ENCODE measurements at regions not wholly inside any gene's neighbourhood (a gene's known extent, or its start where the extent isn't known, plus 50 kb on each side); places are given as distances from the start of the nearest gene placed in this dataset.

DNA sequence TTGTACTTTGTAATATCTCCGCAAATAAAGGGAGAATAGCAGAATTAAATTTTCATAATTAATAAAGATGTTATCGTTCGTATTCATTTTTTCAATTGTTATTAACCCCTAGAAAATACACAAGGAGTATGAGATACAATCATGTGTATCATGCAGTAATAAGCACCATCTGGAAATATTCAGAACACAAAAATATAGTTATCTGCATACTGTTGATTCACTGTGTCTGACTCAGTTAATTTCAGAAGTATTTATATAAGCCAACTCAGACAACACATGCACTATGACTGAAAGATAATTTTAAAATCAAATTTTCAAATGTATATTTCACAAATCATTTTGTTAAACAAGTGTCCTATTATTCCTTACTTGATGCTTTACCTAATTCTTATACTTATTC lies 1954.8 kb downstream of the ARAP2 start:
- TF ChIP-seq, protein P1, sequence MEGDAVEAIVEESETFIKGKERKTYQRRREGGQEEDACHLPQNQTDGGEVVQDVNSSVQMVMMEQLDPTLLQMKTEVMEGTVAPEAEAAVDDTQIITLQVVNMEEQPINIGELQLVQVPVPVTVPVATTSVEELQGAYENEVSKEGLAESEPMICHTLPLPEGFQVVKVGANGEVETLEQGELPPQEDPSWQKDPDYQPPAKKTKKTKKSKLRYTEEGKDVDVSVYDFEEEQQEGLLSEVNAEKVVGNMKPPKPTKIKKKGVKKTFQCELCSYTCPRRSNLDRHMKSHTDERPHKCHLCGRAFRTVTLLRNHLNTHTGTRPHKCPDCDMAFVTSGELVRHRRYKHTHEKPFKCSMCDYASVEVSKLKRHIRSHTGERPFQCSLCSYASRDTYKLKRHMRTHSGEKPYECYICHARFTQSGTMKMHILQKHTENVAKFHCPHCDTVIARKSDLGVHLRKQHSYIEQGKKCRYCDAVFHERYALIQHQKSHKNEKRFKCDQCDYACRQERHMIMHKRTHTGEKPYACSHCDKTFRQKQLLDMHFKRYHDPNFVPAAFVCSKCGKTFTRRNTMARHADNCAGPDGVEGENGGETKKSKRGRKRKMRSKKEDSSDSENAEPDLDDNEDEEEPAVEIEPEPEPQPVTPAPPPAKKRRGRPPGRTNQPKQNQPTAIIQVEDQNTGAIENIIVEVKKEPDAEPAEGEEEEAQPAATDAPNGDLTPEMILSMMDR (IDR thresholded peaks at IDR 0.05; ENCODE audit: insufficient read depth, low read length, poor library complexity, severe bottlenecking) = no peak
- DNase-seq (ENCODE audit: extremely low read depth, insufficient read length) = no peak
- no peak overlapping the region for H3K4me3 ChIP-seq (replicated peaks; ENCODE audit: low read depth, low read length)

DNA sequence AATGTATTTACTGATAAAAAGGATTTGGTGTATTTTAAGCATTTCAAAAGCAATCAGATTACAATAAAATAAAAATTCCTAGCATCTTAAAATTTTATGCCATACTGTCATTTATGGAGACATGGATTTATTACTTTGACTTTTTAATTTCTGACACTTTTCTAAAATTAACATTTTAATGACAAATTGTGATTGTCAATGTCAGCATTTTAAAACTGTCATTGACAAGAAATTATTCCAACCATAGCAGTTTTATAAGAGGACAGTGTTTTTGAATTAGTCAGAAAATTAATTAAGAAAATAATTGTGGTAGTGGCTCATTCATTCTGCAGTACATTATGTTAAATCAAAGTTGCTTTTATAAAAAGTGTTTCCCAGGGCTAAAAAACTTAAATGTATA lies 1954.4 kb downstream of the ARAP2 start:
- Histone ChIP-seq H3K4me3 (replicated peaks; ENCODE audit: low read depth, low read length) (no peak overlapping the region), H3K36me3 (ENCODE audit: control insufficient read depth, insufficient read depth, low read length) (no peaks in the 10 kb centered on the region), H3K27me3 (replicated peaks; ENCODE audit: control insufficient read depth, insufficient read depth, low read length) (no peaks in the 10 kb centered on the region)
- no peak for DNase-seq (ENCODE audit: extremely low read depth, insufficient read length)
- TF ChIP-seq, protein P1 (IDR thresholded peaks at IDR 0.05; ENCODE audit: insufficient read depth, low read length, poor library complexity, severe bottlenecking) = no peak

More for the DNA sequence above, 1954.8 kb downstream of the ARAP2 start:
- Histone ChIP-seq H3K27me3 (replicated peaks; ENCODE audit: control insufficient read depth, insufficient read depth, low read length) (no peaks in the 10 kb centered on the region), H3K36me3 (ENCODE audit: control insufficient read depth, insufficient read depth, low read length) (no peaks in the 10 kb centered on the region)

DNA sequence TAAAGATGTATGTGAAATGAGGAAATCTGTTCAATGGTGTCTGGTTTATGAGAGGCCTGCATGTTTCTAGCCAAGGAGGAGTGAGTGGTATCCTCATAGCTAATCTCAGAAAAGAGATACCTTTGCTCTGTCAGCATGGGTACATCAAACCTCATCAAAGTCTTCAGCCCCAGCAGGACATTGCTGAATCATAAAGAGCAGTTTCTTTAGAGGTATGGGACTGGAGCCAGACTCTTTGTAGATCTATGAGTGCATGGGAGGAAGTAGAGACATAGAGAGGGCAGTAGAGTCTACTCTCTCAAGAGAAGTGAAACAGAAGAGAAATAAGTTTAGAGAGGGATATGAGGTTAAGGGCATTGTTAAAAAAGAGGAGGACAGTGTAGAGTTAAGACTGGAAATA lies 1950.9 kb downstream of the ARAP2 start:
- H3K36me3 ChIP-seq (ENCODE audit: control insufficient read depth, insufficient read depth, low read length) = no peaks in the 10 kb centered on the region
- H3K4me3 ChIP-seq (replicated peaks; ENCODE audit: low read depth, low read length) = no peak overlapping the region
- DNase-seq (ENCODE audit: extremely low read depth, insufficient read length) = no peak
- no peaks in the 10 kb centered on the region for H3K27me3 ChIP-seq (replicated peaks; ENCODE audit: control insufficient read depth, insufficient read depth, low read length)
- TF ChIP-seq, protein P1 (IDR thresholded peaks at IDR 0.05; ENCODE audit: insufficient read depth, low read length, poor library complexity, severe bottlenecking) = no peak

DNA sequence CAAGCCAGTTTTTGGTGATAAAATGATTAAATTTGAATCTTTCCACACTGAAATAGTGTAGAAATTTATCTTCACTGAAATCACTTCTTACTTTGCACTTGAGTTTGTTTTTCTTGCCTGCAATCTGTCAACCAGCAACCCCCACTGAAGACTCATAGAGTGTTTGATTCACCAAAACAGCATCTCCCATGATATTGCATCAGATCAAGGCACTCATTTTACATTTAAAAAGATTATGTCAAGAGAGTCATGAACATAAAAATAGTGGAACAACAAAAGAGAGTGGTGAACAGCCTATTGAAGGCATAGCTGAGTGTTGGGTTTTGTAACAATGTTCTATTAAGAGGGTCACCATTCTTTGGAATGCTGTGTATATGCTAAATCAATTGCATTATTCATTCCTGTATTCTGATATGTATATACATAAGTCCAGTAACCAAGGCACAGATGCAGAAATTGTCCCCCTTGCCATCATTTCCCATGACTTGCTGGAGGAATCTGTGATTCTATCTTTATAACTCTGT lies 1934.9 kb downstream of the ARAP2 start:
- no peaks in the 10 kb centered on the region for H3K36me3 ChIP-seq (ENCODE audit: control insufficient read depth, insufficient read depth, low read length)
- H3K4me3 ChIP-seq (replicated peaks; ENCODE audit: low read depth, low read length) = no peak overlapping the region
- TF ChIP-seq, protein P1 (IDR thresholded peaks at IDR 0.05; ENCODE audit: insufficient read depth, low read length, poor library complexity, severe bottlenecking) = no peak
- DNase-seq (ENCODE audit: extremely low read depth, insufficient read length) = no peak
- no peaks in the 10 kb centered on the region for H3K27me3 ChIP-seq (replicated peaks; ENCODE audit: control insufficient read depth, insufficient read depth, low read length)

DNA sequence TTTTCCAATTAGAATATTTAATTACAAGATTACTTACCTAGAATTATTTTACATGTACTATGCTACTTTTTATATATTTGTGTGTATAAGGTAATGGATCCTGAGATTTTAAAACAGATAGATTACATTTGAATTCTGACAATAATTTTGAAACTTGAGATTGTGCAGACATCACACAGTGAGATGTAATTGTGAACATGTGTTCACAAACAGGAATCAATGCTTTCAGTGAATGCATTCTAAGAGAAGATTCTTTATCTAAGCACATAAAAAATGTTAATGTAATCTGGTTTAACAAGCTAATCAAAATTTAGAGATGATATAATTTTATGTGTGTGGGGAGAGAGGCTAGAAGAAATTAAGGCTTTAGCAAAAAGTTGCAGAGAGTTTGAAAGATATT lies 1925.5 kb downstream of the ARAP2 start:
- Histone ChIP-seq H3K36me3 (ENCODE audit: control insufficient read depth, insufficient read depth, low read length) (no peaks in the 10 kb centered on the region), H3K4me3 (replicated peaks; ENCODE audit: low read depth, low read length) (no peak overlapping the region), H3K27me3 (replicated peaks; ENCODE audit: control insufficient read depth, insufficient read depth, low read length) (no peaks in the 10 kb centered on the region)
- TF ChIP-seq, protein P1 (IDR thresholded peaks at IDR 0.05; ENCODE audit: insufficient read depth, low read length, poor library complexity, severe bottlenecking) = no peak
- no peak for DNase-seq (ENCODE audit: extremely low read depth, insufficient read length)
